Peyer's patch (tissue), 4 donors: ENCODE measurements at regions not wholly inside any gene's neighbourhood (a gene's known extent, or its start where the extent isn't known, plus 50 kb on each side); places are given as distances from the start of the nearest gene placed in this dataset.

Experiments
- CTCF ChIP-seq, 6 experiments: fragments of 450-650 bp in 4 of 6; fragments of 200-600 bp in 2 of 6; sonication (generic) in 1 of 6; IDR thresholded peaks; one replicate each; pipeline ENCODE4 v1.5.1; 2017 to 2019; ENCODE audit warnings: antibody characterized with exemption in 6 of 6, mild to moderate bottlenecking in 3 of 6, moderate library complexity in 1 of 6
- POLR2A ChIP-seq, 2 donors: fragments of 450-650 bp; IDR thresholded peaks; one replicate each; pipeline ENCODE4 v1.5.1; 2017; ENCODE audit warnings: antibody characterized with exemption in 2 of 2, mild to moderate bottlenecking in 2 of 2, moderate library complexity in 2 of 2

GRCh38 chr4:160326110-160326509 is 1223.2 kb downstream of the RAPGEF2 start:
- TF ChIP-seq CTCF (IDR thresholded peaks at IDR 0.05) (no peak), POLR2A (IDR thresholded peaks at IDR 0.05) (no peak)
